Mucosa of descending colon (tissue), 3 donors: ENCODE measurements at regions not wholly inside any gene's neighbourhood (a gene's known extent, or its start where the extent isn't known, plus 50 kb on each side); places are given as distances from the start of the nearest gene placed in this dataset.
"Not testable (repeated sequence)": the region's sequence is repeated elsewhere in the genome, so short reads cannot be mapped to it uniquely, and the experiment has no call there.

Experiments
- ATAC-seq: fragments of 200-7000 bp; cut with Tn5 transposase; one replicate; pipeline ENCODE4 v1.9.1; 2020; ENCODE audit warnings: mild to moderate bottlenecking, moderate library complexity
- DNase-seq, 3 donors: peaks; one replicate each; pipeline ENCODE4 v3.0.0-alpha.2; 2020
- H3K36me3 ChIP-seq: fragments of 200-600 bp; one replicate; pipeline ENCODE4 v1.8.0; 2021; ENCODE audit warnings: low read depth, mild to moderate bottlenecking
- H3K4me1 ChIP-seq: fragments of 200-600 bp; one replicate; pipeline ENCODE4 v1.8.0; 2021; ENCODE audit warnings: low read depth, mild to moderate bottlenecking
- H3K4me3 ChIP-seq: fragments of 200-600 bp; one replicate; pipeline ENCODE4 v1.8.0; 2021; ENCODE audit warnings: mild to moderate bottlenecking
- H3K9me3 ChIP-seq: fragments of 200-600 bp; one replicate; pipeline ENCODE4 v1.8.0; 2021; ENCODE audit warnings: mild to moderate bottlenecking
- CTCF ChIP-seq: fragments of 200-600 bp; IDR thresholded peaks from one replicate; pipeline ENCODE4 v1.8.0; 2022; ENCODE audit warnings: antibody characterized with exemption, mild to moderate bottlenecking
- intact Hi-C, 2 donors: fragments of 100-400 bp; cut with DNase I in 1 of 2; cut with micrococcal nuclease in 1 of 2; formaldehyde crosslinking; loops; one replicate each; pipeline versions ENCODE4 v1.11.0 to v1.11.1; 2022; cut with DNase I, micrococcal nuclease
- donor health status: DM: no; HTN: no; CAD: no; lungs with moderate emphysema.
- donor health status: DM: no; HTN: no; CAD: no.
- donor health status: DM: no; HTN: yes; CAD: no.

- ATAC-seq (no peak), DNase-seq (no peak)
- intact Hi-C loops = no loop called here
Observed at GRCh38 chr10:117796130-117796745, 250.5 kb downstream of the RAB11FIP2 start.

GRCh38 chr10:117797296-117797695 lies 249.4 kb downstream of the RAB11FIP2 start:
- no peaks in the 10 kb centered on the region for H3K9me3 ChIP-seq
- H3K4me3 ChIP-seq = no peak overlapping the region
- no peaks in the 10 kb centered on the region for H3K36me3 ChIP-seq
- no peak for TF ChIP-seq CTCF
- DNase-seq (no peak), ATAC-seq (no peak)
- no peaks in the 10 kb centered on the region for H3K4me1 ChIP-seq
- intact Hi-C loops = no loop called here

More at GRCh38 chr10:117796130-117796745, 250.5 kb downstream of the RAB11FIP2 start:
- H3K4me1 ChIP-seq = no peaks in the 10 kb centered on the region
- no peaks in the 10 kb centered on the region for H3K9me3 ChIP-seq
- TF ChIP-seq CTCF = no peak
- H3K4me3 ChIP-seq = no peak overlapping the region
- H3K36me3 ChIP-seq = no peaks in the 10 kb centered on the region

- no peaks in the 10 kb centered on the region for H3K36me3 ChIP-seq
- H3K4me1 ChIP-seq = no peaks in the 10 kb centered on the region
- no peaks in the 10 kb centered on the region for H3K9me3 ChIP-seq
- ATAC-seq (no peak), DNase-seq (no peak)
- no peak overlapping the region for H3K4me3 ChIP-seq
- intact Hi-C loops = no loop called here
- no peak for TF ChIP-seq CTCF
Observed at GRCh38 chr10:117801691-117802090, 245.1 kb downstream of the RAB11FIP2 start.

- no peak for ATAC-seq
- Histone ChIP-seq H3K36me3 (no peaks in the 10 kb centered on the region), H3K9me3 (no peaks in the 10 kb centered on the region), H3K4me3 (no peak overlapping the region), H3K4me1 (no peaks in the 10 kb centered on the region)
- DNase-seq = no peak
- intact Hi-C loops = no loop called here
- no peak for TF ChIP-seq CTCF
Observed at GRCh38 chr10:117804470-117805011, 242.2 kb downstream of the RAB11FIP2 start.

- DNase-seq (no peak), ATAC-seq (no peak)
- Histone ChIP-seq H3K9me3 (no peaks in the 10 kb centered on the region), H3K36me3 (no peaks in the 10 kb centered on the region), H3K4me1 (no peaks in the 10 kb centered on the region), H3K4me3 (no peak overlapping the region)
- intact Hi-C loops = no loop called here
- no peak for TF ChIP-seq CTCF
Observed at GRCh38 chr10:117805139-117805538, 241.6 kb downstream of the RAB11FIP2 start.

GRCh38 chr10:117807441-117807840 lies 239.3 kb downstream of the RAB11FIP2 start:
- ATAC-seq (no peak), DNase-seq (no peak)
- intact Hi-C loops = no loop called here
- Histone ChIP-seq H3K4me3 (no peak overlapping the region), H3K9me3 (no peaks in the 10 kb centered on the region), H3K4me1 (no peaks in the 10 kb centered on the region), H3K36me3 (no peaks in the 10 kb centered on the region)
- no peak for TF ChIP-seq CTCF

GRCh38 chr10:117815816-117816215 lies 230.9 kb downstream of the RAB11FIP2 start:
- intact Hi-C loops, DNase-seq, H3K36me3 ChIP-seq, H3K4me1 ChIP-seq, ATAC-seq, H3K9me3 ChIP-seq, H3K4me3 ChIP-seq: not testable (repeated sequence)
